ENCODE measurements at regions not wholly inside any gene's neighbourhood (a gene's known extent, or its start where the extent isn't known, plus 50 kb on each side); places are given as distances from the start of the nearest gene placed in this dataset.

- TF ChIP-seq CTCF (IDR thresholded peaks at IDR 0.05) (no peak), EP300 (IDR thresholded peaks at IDR 0.05) (no peak)
Observed at GRCh38 chr3:46119709-46120498, 88.2 kb downstream of the CCR1 start.

Measured in gastroesophageal sphincter (tissue), 3 donors.